A172 (cell line): ENCODE measurements at regions not wholly inside any gene's neighbourhood (a gene's known extent, or its start where the extent isn't known, plus 50 kb on each side); places are given as distances from the start of the nearest gene placed in this dataset.
"Not testable (repeated sequence)": the region's sequence is repeated elsewhere in the genome, so short reads cannot be mapped to it uniquely, and the experiment has no call there.

ENCODE experiments used
- DNase-seq: peaks from one replicate; pipeline ENCODE4 v3.0.0-alpha.2; 2015; ENCODE audit warnings: low spot score

GRCh38 chr7:104264285-104264684 is 56.5 kb upstream of the ORC5 start:
- DNase-seq, result peak; percentile 23

GRCh38 chr7:104267701-104268368 is 60.0 kb upstream of the ORC5 start:
- peak; percentile 34 for DNase-seq

GRCh38 chr7:104271948-104272347 is 56.5 kb upstream of the LHFPL3 start:
- DNase-seq, result no peak

- DNase-seq, result peak; percentile 20
Observed at GRCh38 chr7:104272767-104273384, 55.5 kb upstream of the LHFPL3 start.

- DNase-seq, result peak; percentile 10
Observed at GRCh38 chr7:104275900-104276299, 52.5 kb upstream of the LHFPL3 start.

GRCh38 chr7:104276730-104277129 is 51.7 kb upstream of the LHFPL3 start:
- not testable (repeated sequence) for DNase-seq
